ENCODE measurements at regions not wholly inside any gene's neighbourhood (a gene's known extent, or its start where the extent isn't known, plus 50 kb on each side); places are given as distances from the start of the nearest gene placed in this dataset.

DNA sequence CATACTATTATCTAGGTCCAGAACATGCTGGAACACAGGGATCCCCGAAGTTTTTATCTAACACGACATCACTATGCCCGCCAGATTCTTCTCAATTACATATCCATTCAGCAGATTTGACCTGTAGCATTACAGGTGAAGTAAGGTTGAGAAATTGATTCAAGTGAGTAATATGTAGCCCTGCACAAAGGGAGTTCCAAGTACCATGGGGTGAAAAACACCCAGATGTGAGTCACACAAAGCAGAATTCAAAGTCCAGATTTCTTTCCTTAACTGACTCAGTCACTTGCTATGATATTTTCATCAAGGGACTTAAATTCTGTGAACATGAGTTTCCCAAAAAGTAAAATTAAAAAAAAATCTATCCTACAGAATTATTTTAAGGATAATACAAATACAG is 655.4 kb upstream of the PTCHD4 start:
- H3K9me3 Mint-ChIP-seq: peaks cover 0 to 2% (median 0%) of the 10 kb centered on the region in 11 donors
- H3K27ac ChIP-seq (ENCODE audit: low read depth, low read length): no peak overlapping the region
- no peaks in the 10 kb centered on the region for H3K36me3 ChIP-seq (ENCODE audit: control insufficient read depth in 2 of 3, insufficient read depth in 3 of 3, low read length in 3 of 3)
- H3K27me3 ChIP-seq (ENCODE audit: control insufficient read depth in 2 of 2, insufficient read depth in 2 of 2, low read length in 2 of 2): no peaks in the 10 kb centered on the region
- no peak overlapping the region for H3K4me3 Mint-ChIP-seq
- H3K4me1 Mint-ChIP-seq: no peaks in the 10 kb centered on the region
- CTCF ChIA-PET: no interaction called here
- no peaks in the 10 kb centered on the region for H3K9me3 ChIP-seq (ENCODE audit: control insufficient read depth in 2 of 3, low read length in 3 of 3)
- POLR2A ChIA-PET: no interaction called here
- DNase-seq: no peak
- ATAC-seq: no peak
- intact Hi-C loops (cut with micrococcal nuclease): loop anchor here in 1 of 2 donors (5.0 kb wide), 1 partner anchor 979 kb away; no protein-coding TSS in a partner anchor
- no peak overlapping the region for H3K4me3 ChIP-seq (ENCODE audit: low read length)
- H3K36me3 Mint-ChIP-seq: no peaks in the 10 kb centered on the region
- H3K27me3 Mint-ChIP-seq: no peaks in the 10 kb centered on the region
- H3K4me1 ChIP-seq (ENCODE audit: control insufficient read depth in 2 of 2, insufficient read depth in 2 of 2, low read length in 2 of 2): no peaks in the 10 kb centered on the region
- no peak overlapping the region for H3K27ac Mint-ChIP-seq

DNA sequence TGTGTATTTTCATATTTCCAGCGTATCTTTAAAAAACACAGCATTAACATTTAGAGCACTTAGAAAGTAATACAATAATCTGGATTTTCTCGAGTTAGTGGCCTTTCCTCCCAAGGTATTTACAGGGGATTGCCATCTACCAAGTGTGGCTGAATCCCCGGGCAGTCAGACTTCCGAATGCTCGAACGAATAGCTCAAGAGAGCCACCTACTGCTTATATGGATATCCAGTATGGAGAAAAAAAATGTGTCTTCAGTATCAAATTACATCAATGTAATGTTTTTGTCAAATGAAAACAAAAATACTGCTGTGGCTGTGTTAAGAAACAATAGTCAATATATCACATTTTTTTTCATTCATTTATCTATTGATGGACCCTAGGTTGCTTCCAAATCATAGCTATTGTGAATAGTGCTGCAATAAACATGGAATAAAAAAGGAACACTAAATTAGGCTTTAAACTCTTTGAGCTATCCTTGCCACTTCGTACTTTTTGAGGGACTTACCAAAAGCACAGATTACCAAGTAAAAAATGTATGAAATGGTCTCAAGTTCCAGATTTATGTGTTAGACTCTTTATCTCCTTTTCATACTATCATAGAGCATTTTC is 654.5 kb upstream of the PTCHD4 start:
- Histone ChIP-seq H3K4me3 (ENCODE audit: low read length) (no peak overlapping the region), H3K9me3 (ENCODE audit: control insufficient read depth in 2 of 3, low read length in 3 of 3) (no peaks in the 10 kb centered on the region), H3K27ac (ENCODE audit: low read depth, low read length) (no peak overlapping the region), H3K4me1 (ENCODE audit: control insufficient read depth in 2 of 2, insufficient read depth in 2 of 2, low read length in 2 of 2) (no peaks in the 10 kb centered on the region), H3K27me3 (ENCODE audit: control insufficient read depth in 2 of 2, insufficient read depth in 2 of 2, low read length in 2 of 2) (no peaks in the 10 kb centered on the region), H3K36me3 (ENCODE audit: control insufficient read depth in 2 of 3, insufficient read depth in 3 of 3, low read length in 3 of 3) (no peaks in the 10 kb centered on the region)
- DNase-seq (no peak), ATAC-seq (no peak)
- intact Hi-C loops (cut with micrococcal nuclease): loop anchor here in 1 of 2 donors (5.0 kb wide), 1 partner anchor 978 kb away; no protein-coding TSS in a partner anchor
- peaks cover 0 to 2% (median 0%) of the 10 kb centered on the region in 11 donors for H3K9me3 Mint-ChIP-seq
- ChIA-PET POLR2A (no interaction called here), CTCF (no interaction called here)
- no peak overlapping the region for H3K27ac Mint-ChIP-seq
- no peaks in the 10 kb centered on the region for H3K36me3 Mint-ChIP-seq
- no peak overlapping the region for H3K4me3 Mint-ChIP-seq
- no peaks in the 10 kb centered on the region for H3K27me3 Mint-ChIP-seq
- H3K4me1 Mint-ChIP-seq: no peaks in the 10 kb centered on the region

DNA sequence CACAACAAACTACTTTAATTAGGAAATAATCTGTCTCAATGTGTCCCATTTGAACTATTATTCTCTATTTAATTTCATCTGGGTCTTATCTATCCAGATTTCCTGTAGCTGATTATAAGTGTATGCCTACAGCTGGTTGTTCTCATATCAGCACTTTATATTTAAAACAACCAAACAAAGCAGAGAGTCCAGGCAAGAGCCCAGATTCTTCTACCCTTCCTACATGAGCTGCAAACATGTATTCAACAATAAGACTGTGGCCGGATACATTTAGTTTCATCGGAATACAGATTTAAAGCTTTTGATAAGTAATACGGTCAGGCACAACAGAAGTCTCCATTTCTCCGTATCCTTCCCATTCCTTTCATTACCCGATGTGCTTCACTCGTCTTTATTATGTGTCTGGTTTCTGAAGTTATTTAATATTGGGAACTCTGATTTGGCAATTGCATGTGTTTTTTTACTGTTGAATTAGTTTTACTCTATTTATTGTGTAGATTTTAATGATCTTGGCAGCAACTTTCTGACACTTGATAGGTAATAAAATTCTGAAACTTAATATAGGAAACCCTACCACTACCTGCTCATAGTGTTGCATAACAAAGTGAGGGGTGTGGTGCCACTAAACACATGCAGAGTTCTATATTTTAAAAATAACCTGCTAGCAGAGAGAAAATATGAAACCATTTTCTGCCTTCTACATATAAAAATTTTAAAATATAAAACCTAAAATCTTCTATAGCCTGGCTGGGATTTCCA is 653.5 kb upstream of the PTCHD4 start:
- no peak overlapping the region for H3K4me3 ChIP-seq (ENCODE audit: low read length)
- H3K4me3 Mint-ChIP-seq: no peak overlapping the region
- H3K27me3 Mint-ChIP-seq: no peaks in the 10 kb centered on the region
- CTCF ChIA-PET: no interaction called here
- H3K36me3 Mint-ChIP-seq: no peaks in the 10 kb centered on the region
- no peaks in the 10 kb centered on the region for H3K4me1 Mint-ChIP-seq
- H3K27ac Mint-ChIP-seq: no peak overlapping the region
- no peaks in the 10 kb centered on the region for H3K27me3 ChIP-seq (ENCODE audit: control insufficient read depth in 2 of 2, insufficient read depth in 2 of 2, low read length in 2 of 2)
- no peak for DNase-seq
- H3K36me3 ChIP-seq (ENCODE audit: control insufficient read depth in 2 of 3, insufficient read depth in 3 of 3, low read length in 3 of 3): no peaks in the 10 kb centered on the region
- H3K9me3 ChIP-seq (ENCODE audit: control insufficient read depth in 2 of 3, low read length in 3 of 3): no peaks in the 10 kb centered on the region
- POLR2A ChIA-PET: no interaction called here
- no peaks in the 10 kb centered on the region for H3K4me1 ChIP-seq (ENCODE audit: control insufficient read depth in 2 of 2, insufficient read depth in 2 of 2, low read length in 2 of 2)
- intact Hi-C loops (cut with micrococcal nuclease): loop anchor here in 1 of 2 donors (5.0 kb wide), 1 partner anchor 977 kb away; no protein-coding TSS in a partner anchor
- H3K27ac ChIP-seq (ENCODE audit: low read depth, low read length): no peak overlapping the region
- no peak for ATAC-seq
- peaks cover 0 to 10% (median 0%) of the 10 kb centered on the region in 11 donors for H3K9me3 Mint-ChIP-seq

DNA sequence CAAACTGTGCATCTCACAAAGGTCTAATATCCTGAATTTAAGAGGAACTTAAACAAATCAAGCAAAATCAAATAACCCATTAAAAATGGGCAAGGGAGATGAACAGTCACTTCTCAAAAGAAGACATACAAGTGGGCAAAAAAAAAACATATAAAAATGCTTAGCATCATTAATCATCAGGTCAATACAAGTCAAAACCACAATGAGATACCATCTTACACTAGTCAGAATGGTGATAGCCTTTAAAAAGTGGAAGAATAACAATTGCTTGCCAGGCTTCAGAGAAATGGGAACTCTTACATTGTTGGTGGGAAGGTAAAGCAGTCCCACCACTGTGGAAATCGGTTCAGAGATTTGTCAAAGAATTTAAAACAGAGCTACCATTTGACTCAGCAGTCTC is 646.7 kb upstream of the PTCHD4 start:
- H3K4me3 Mint-ChIP-seq: no peak overlapping the region
- no peaks in the 10 kb centered on the region for H3K36me3 Mint-ChIP-seq
- DNase-seq: no peak
- peaks cover 0 to 27% (median 0%) of the 10 kb centered on the region in 11 donors for H3K9me3 Mint-ChIP-seq
- H3K27me3 Mint-ChIP-seq: no peaks in the 10 kb centered on the region
- no peak for ATAC-seq
- no peaks in the 10 kb centered on the region for H3K4me1 Mint-ChIP-seq
- no peaks in the 10 kb centered on the region for H3K9me3 ChIP-seq (ENCODE audit: control insufficient read depth in 2 of 3, low read length in 3 of 3)
- no peak overlapping the region for H3K4me3 ChIP-seq (ENCODE audit: low read length)
- ChIA-PET CTCF (no interaction called here), POLR2A (no interaction called here)
- intact Hi-C loops (cut with micrococcal nuclease): no loop called here
- no peaks in the 10 kb centered on the region for H3K27me3 ChIP-seq (ENCODE audit: control insufficient read depth in 2 of 2, insufficient read depth in 2 of 2, low read length in 2 of 2)
- H3K27ac ChIP-seq (ENCODE audit: low read depth, low read length): no peak overlapping the region
- H3K4me1 ChIP-seq (ENCODE audit: control insufficient read depth in 2 of 2, insufficient read depth in 2 of 2, low read length in 2 of 2): no peaks in the 10 kb centered on the region
- H3K27ac Mint-ChIP-seq: no peak overlapping the region
- H3K36me3 ChIP-seq (ENCODE audit: control insufficient read depth in 2 of 3, insufficient read depth in 3 of 3, low read length in 3 of 3): no peaks in the 10 kb centered on the region

DNA sequence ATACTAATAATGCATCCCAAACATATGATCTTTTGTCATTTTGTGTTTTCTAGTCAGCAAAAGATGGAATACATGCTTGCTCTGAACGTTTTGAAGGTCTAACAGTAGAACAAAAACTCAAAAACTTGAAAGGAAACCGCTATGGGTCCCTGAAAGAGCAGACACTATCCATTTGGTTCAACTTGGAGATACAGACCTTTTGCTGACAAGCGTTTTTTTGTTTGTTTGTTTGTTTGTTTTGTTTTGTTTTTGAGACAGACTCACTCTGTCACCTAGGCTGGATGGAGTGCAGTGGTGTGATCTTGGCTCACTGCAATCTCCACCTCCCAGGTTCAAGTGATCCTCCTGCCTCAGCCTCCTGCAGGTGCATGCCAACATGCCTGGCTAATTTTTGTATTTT is 644.3 kb upstream of the PTCHD4 start:
- Histone ChIP-seq H3K4me1 (ENCODE audit: control insufficient read depth in 2 of 2, insufficient read depth in 2 of 2, low read length in 2 of 2) (no peaks in the 10 kb centered on the region), H3K27me3 (ENCODE audit: control insufficient read depth in 2 of 2, insufficient read depth in 2 of 2, low read length in 2 of 2) (no peaks in the 10 kb centered on the region), H3K9me3 (ENCODE audit: control insufficient read depth in 2 of 3, low read length in 3 of 3) (no peaks in the 10 kb centered on the region), H3K4me3 (ENCODE audit: low read length) (no peak overlapping the region), H3K27ac (ENCODE audit: low read depth, low read length) (no peak overlapping the region), H3K36me3 (ENCODE audit: control insufficient read depth in 2 of 3, insufficient read depth in 3 of 3, low read length in 3 of 3) (no peaks in the 10 kb centered on the region)
- ATAC-seq (no peak), DNase-seq (no peak)
- H3K4me3 Mint-ChIP-seq: no peak overlapping the region
- H3K4me1 Mint-ChIP-seq: no peaks in the 10 kb centered on the region
- H3K27me3 Mint-ChIP-seq: no peaks in the 10 kb centered on the region
- no peaks in the 10 kb centered on the region for H3K36me3 Mint-ChIP-seq
- POLR2A ChIA-PET: no interaction called here
- CTCF ChIA-PET: no interaction called here
- peaks cover 0 to 30% (median 0%) of the 10 kb centered on the region in 11 donors for H3K9me3 Mint-ChIP-seq
- intact Hi-C loops (cut with micrococcal nuclease): no loop called here
- H3K27ac Mint-ChIP-seq: no peak overlapping the region

DNA sequence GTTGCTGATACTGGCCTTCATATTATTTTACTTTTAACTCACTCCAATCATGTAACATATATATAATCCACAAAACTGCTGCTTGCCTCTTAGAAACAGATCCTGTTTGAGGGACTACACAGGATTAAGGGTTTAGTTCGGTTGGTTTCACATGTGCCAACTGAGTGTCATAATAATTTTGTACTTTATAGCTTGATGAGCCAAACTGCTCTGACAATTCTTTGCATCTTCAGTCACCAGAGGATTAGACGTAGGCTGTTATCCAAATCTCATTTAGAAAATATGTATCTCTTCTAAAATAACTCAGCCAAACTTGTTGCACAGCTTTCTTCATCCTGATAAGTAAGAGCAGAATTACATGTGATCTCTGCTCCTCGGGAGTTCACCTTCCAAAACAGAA is 643.6 kb upstream of the PTCHD4 start:
- Histone ChIP-seq H3K27me3 (ENCODE audit: control insufficient read depth in 2 of 2, insufficient read depth in 2 of 2, low read length in 2 of 2) (no peaks in the 10 kb centered on the region), H3K36me3 (ENCODE audit: control insufficient read depth in 2 of 3, insufficient read depth in 3 of 3, low read length in 3 of 3) (no peaks in the 10 kb centered on the region), H3K4me1 (ENCODE audit: control insufficient read depth in 2 of 2, insufficient read depth in 2 of 2, low read length in 2 of 2) (no peaks in the 10 kb centered on the region), H3K4me3 (ENCODE audit: low read length) (no peak overlapping the region), H3K27ac (ENCODE audit: low read depth, low read length) (no peak overlapping the region), H3K9me3 (ENCODE audit: control insufficient read depth in 2 of 3, low read length in 3 of 3) (no peaks in the 10 kb centered on the region)
- Mint-ChIP-seq H3K36me3 (no peaks in the 10 kb centered on the region), H3K4me1 (no peaks in the 10 kb centered on the region), H3K27ac (no peak overlapping the region), H3K4me3 (no peak overlapping the region), H3K27me3 (no peaks in the 10 kb centered on the region), H3K9me3 (peaks cover 0 to 23% (median 0%) of the 10 kb centered on the region in 11 donors)
- DNase-seq (no peak), ATAC-seq (no peak)
- POLR2A ChIA-PET: no interaction called here
- intact Hi-C loops (cut with micrococcal nuclease): no loop called here
- CTCF ChIA-PET: no interaction called here

DNA sequence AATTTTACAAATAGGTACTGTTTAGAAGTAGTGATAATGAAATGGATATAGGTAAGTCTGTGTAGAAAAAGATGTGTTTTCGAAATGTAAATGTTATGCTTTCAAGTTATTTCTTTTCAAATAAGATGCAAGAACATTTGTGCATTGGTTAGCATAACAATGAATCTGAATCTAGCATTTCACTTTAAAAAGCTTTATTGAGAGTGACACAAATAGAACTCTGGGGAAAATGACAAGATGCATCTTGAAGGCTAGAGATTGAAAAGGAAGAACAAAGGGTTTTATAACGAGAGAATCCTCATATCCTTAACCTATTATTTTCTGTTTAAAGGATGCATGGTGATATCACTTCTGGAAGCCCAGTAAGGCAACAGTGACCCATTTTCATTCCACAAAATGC is 639.9 kb upstream of the PTCHD4 start:
- Mint-ChIP-seq H3K27ac (no peak overlapping the region), H3K27me3 (no peaks in the 10 kb centered on the region), H3K4me1 (no peaks in the 10 kb centered on the region), H3K9me3 (peaks cover 0 to 15% (median 2%) of the 10 kb centered on the region in 11 donors), H3K4me3 (no peak overlapping the region), H3K36me3 (no peaks in the 10 kb centered on the region)
- H3K27ac ChIP-seq (ENCODE audit: low read depth, low read length): no peak overlapping the region
- H3K9me3 ChIP-seq (ENCODE audit: control insufficient read depth in 2 of 3, low read length in 3 of 3): no peaks in the 10 kb centered on the region
- no peaks in the 10 kb centered on the region for H3K36me3 ChIP-seq (ENCODE audit: control insufficient read depth in 2 of 3, insufficient read depth in 3 of 3, low read length in 3 of 3)
- ATAC-seq (no peak), DNase-seq (no peak)
- no peaks in the 10 kb centered on the region for H3K27me3 ChIP-seq (ENCODE audit: control insufficient read depth in 2 of 2, insufficient read depth in 2 of 2, low read length in 2 of 2)
- H3K4me3 ChIP-seq (ENCODE audit: low read length): no peak overlapping the region
- ChIA-PET POLR2A (no interaction called here), CTCF (interaction anchor here (0.5 kb wide), 1 partner anchor 420 kb away, joined by 4 read pairs; no protein-coding TSS in a partner anchor)
- intact Hi-C loops (cut with micrococcal nuclease): no loop called here
- no peaks in the 10 kb centered on the region for H3K4me1 ChIP-seq (ENCODE audit: control insufficient read depth in 2 of 2, insufficient read depth in 2 of 2, low read length in 2 of 2)
